ENCODE measurements at regions not wholly inside any gene's neighbourhood (a gene's known extent, or its start where the extent isn't known, plus 50 kb on each side); places are given as distances from the start of the nearest gene placed in this dataset.

GRCh38 chr2:181139831-181140230 lies 159.4 kb downstream of the UBE2E3 start:
- FAIRE-seq: no peak
- no peak for DNase-seq (ENCODE audit: insufficient read length, low spot score)
- TF ChIP-seq POLR2A (IDR thresholded peaks at IDR 0.05; ENCODE audit: low read depth, low read length): no peak

GRCh38 chr2:181140414-181140813 lies 160.0 kb downstream of the UBE2E3 start:
- TF ChIP-seq POLR2A (IDR thresholded peaks at IDR 0.05; ENCODE audit: low read depth, low read length): no peak
- peak; percentile 45 for FAIRE-seq
- DNase-seq (ENCODE audit: insufficient read length, low spot score): no peak

GRCh38 chr2:181140928-181141327 lies 160.5 kb downstream of the UBE2E3 start:
- TF ChIP-seq POLR2A (IDR thresholded peaks at IDR 0.05; ENCODE audit: low read depth, low read length): no peak
- no peak for DNase-seq (ENCODE audit: insufficient read length, low spot score)
- peak; percentile 60 for FAIRE-seq

GRCh38 chr2:181141676-181142075 lies 161.3 kb downstream of the UBE2E3 start:
- FAIRE-seq (no peak), DNase-seq (ENCODE audit: insufficient read length, low spot score) (no peak)
- no peak for TF ChIP-seq POLR2A (IDR thresholded peaks at IDR 0.05; ENCODE audit: low read depth, low read length)

- no peak for FAIRE-seq
- DNase-seq (ENCODE audit: insufficient read length, low spot score): no peak
- no peak for TF ChIP-seq POLR2A (IDR thresholded peaks at IDR 0.05; ENCODE audit: low read depth, low read length)
Observed at GRCh38 chr2:181142514-181142913, 162.1 kb downstream of the UBE2E3 start.

- no peak for DNase-seq (ENCODE audit: insufficient read length, low spot score)
- FAIRE-seq: no peak
- TF ChIP-seq POLR2A (IDR thresholded peaks at IDR 0.05; ENCODE audit: low read depth, low read length): no peak
Observed at GRCh38 chr2:181143790-181144300, 163.4 kb downstream of the UBE2E3 start.

GRCh38 chr2:181145645-181146044 lies 165.2 kb downstream of the UBE2E3 start:
- FAIRE-seq: no peak
- no peak for TF ChIP-seq POLR2A (IDR thresholded peaks at IDR 0.05; ENCODE audit: low read depth, low read length)
- DNase-seq (ENCODE audit: insufficient read length, low spot score): no peak

GRCh38 chr2:181146171-181146570 lies 165.8 kb downstream of the UBE2E3 start:
- DNase-seq (ENCODE audit: insufficient read length, low spot score) (no peak), FAIRE-seq (no peak)
- TF ChIP-seq POLR2A (IDR thresholded peaks at IDR 0.05; ENCODE audit: low read depth, low read length): no peak

- no peak for TF ChIP-seq POLR2A (IDR thresholded peaks at IDR 0.05; ENCODE audit: low read depth, low read length)
- FAIRE-seq (no peak), DNase-seq (ENCODE audit: insufficient read length, low spot score) (no peak)
Observed at GRCh38 chr2:181149056-181149455, 168.7 kb downstream of the UBE2E3 start.

GRCh38 chr2:181152226-181152625 lies 171.8 kb downstream of the UBE2E3 start:
- DNase-seq (ENCODE audit: insufficient read length, low spot score): no peak
- no peak for TF ChIP-seq POLR2A (IDR thresholded peaks at IDR 0.05; ENCODE audit: low read depth, low read length)
- no peak for FAIRE-seq

- FAIRE-seq (no peak), DNase-seq (ENCODE audit: insufficient read length, low spot score) (no peak)
- TF ChIP-seq POLR2A (IDR thresholded peaks at IDR 0.05; ENCODE audit: low read depth, low read length): no peak
Observed at GRCh38 chr2:181152701-181153100, 172.3 kb downstream of the UBE2E3 start.

- DNase-seq (ENCODE audit: insufficient read length, low spot score) (no peak), FAIRE-seq (no peak)
- TF ChIP-seq POLR2A (IDR thresholded peaks at IDR 0.05; ENCODE audit: low read depth, low read length): no peak
Observed at GRCh38 chr2:181153886-181154285, 173.5 kb downstream of the UBE2E3 start.

GRCh38 chr2:181157326-181157725 lies 176.9 kb downstream of the UBE2E3 start:
- no peak for TF ChIP-seq POLR2A (IDR thresholded peaks at IDR 0.05; ENCODE audit: low read depth, low read length)
- DNase-seq (ENCODE audit: insufficient read length, low spot score) (no peak), FAIRE-seq (no peak)

GRCh38 chr2:181158427-181158826 lies 178.0 kb downstream of the UBE2E3 start:
- DNase-seq (ENCODE audit: insufficient read length, low spot score) (no peak), FAIRE-seq (no peak)
- no peak for TF ChIP-seq POLR2A (IDR thresholded peaks at IDR 0.05; ENCODE audit: low read depth, low read length)

- no peak for TF ChIP-seq POLR2A (IDR thresholded peaks at IDR 0.05; ENCODE audit: low read depth, low read length)
- no peak for DNase-seq (ENCODE audit: insufficient read length, low spot score)
- no peak for FAIRE-seq
Observed at GRCh38 chr2:181161615-181162014, 181.2 kb downstream of the UBE2E3 start.

- no peak for FAIRE-seq
- TF ChIP-seq POLR2A (IDR thresholded peaks at IDR 0.05; ENCODE audit: low read depth, low read length): no peak
Observed at GRCh38 chr2:181163139-181163538, 182.7 kb downstream of the UBE2E3 start.

More at GRCh38 chr2:181163139-181163538, 182.7 kb downstream of the UBE2E3 start:
- DNase-seq (ENCODE audit: insufficient read length, low spot score): no peak

Measured in H54 (cell line).